Vagina (tissue), 2 donors: ENCODE measurements at regions not wholly inside any gene's neighbourhood (a gene's known extent, or its start where the extent isn't known, plus 50 kb on each side); places are given as distances from the start of the nearest gene placed in this dataset.

Experiments
- CTCF ChIP-seq, 3 experiments: fragments of 450-650 bp in 2 of 3; fragments of 200-600 bp in 1 of 3; sonication (generic) in 1 of 3; IDR thresholded peaks; one replicate each; pipeline ENCODE4 v1.5.1; 2017 to 2019; ENCODE audit warnings: antibody characterized with exemption in 3 of 3, mild to moderate bottlenecking in 2 of 3, moderate library complexity in 2 of 3
- POLR2A ChIP-seq, 2 donors: fragments of 450-650 bp; IDR thresholded peaks; one replicate each; pipeline ENCODE4 v1.6.1; 2017; ENCODE audit warnings: antibody characterized with exemption in 2 of 2, mild to moderate bottlenecking in 2 of 2, moderate library complexity in 2 of 2
- POLR2AphosphoS5 ChIP-seq, 2 donors: sonication (generic); formaldehyde crosslinking; IDR thresholded peaks; one replicate each; pipeline ENCODE4 v1.9.0; 2017; ENCODE audit warnings: antibody characterized with exemption in 2 of 2, mild to moderate bottlenecking in 2 of 2, low read depth in 1 of 2; ENCODE audit not compliant: insufficient read depth in 1 of 2

GRCh38 chr4:8676676-8677075, 84.1 kb downstream of the CPZ start:
- TF ChIP-seq POLR2A (IDR thresholded peaks at IDR 0.05) (no peak), CTCF (IDR thresholded peaks at IDR 0.05) (no peak), POLR2AphosphoS5 (IDR thresholded peaks at IDR 0.05; ENCODE audit: insufficient read depth in 1 of 2, low read depth in 1 of 2) (no peak)
